CD14-positive monocyte (primary cell): ENCODE measurements at regions not wholly inside any gene's neighbourhood (a gene's known extent, or its start where the extent isn't known, plus 50 kb on each side); places are given as distances from the start of the nearest gene placed in this dataset.

Source experiments
- DNase-seq, 3 donors: peaks; one replicate each; pipeline ENCODE4 v3.0.0-alpha.2; 2011 to 2022
- H2AFZ ChIP-seq: 2 replicates; pipeline ENCODE4 v1.6.0; 2012; ENCODE audit warnings: mild to moderate bottlenecking, low read depth, low read length, inconsistent platforms; ENCODE audit not compliant: insufficient read depth, poor library complexity, severe bottlenecking
- H3K27ac ChIP-seq, 2 donors: 1 replicate in 1 of 2; 2 replicates in 1 of 2; pipeline ENCODE4 v1.5.1; 2012 to 2013; ENCODE audit warnings: low read length in 2 of 2, control low read depth in 1 of 2, inconsistent platforms in 1 of 2, low read depth in 1 of 2, mild to moderate bottlenecking in 1 of 2
- H3K27me3 ChIP-seq, 2 donors: one replicate each; pipeline versions ENCODE4 v1.6.0 to v1.6.1; 2011 to 2013; ENCODE audit warnings: low read length in 2 of 2; ENCODE audit not compliant: control insufficient read depth in 2 of 2, insufficient read depth in 2 of 2
- H3K36me3 ChIP-seq, 2 donors: replicated peaks in 1 of 2; 1 replicate in 1 of 2; 2 replicates in 1 of 2; pipeline versions ENCODE4 v1.5.1 to v1.6.1; 2012 to 2013; ENCODE audit warnings: low read length in 2 of 2, control low read depth in 1 of 2, inconsistent platforms in 1 of 2, mild to moderate bottlenecking in 1 of 2; ENCODE audit not compliant: insufficient read depth in 2 of 2, control insufficient read depth in 1 of 2
- H3K4me1 ChIP-seq, 2 donors: 1 replicate in 1 of 2; 2 replicates in 1 of 2; pipeline versions ENCODE4 v1.5.1 to v1.6.1; 2012 to 2013; ENCODE audit warnings: low read length in 2 of 2, control low read depth in 1 of 2, inconsistent platforms in 1 of 2, mild to moderate bottlenecking in 1 of 2, moderate library complexity in 1 of 2; ENCODE audit not compliant: insufficient read depth in 2 of 2, control insufficient read depth in 1 of 2
- H3K4me2 ChIP-seq: replicated peaks from 2 replicates; pipeline ENCODE3; 2012; ENCODE audit warnings: low read length, moderate library complexity, mild to moderate bottlenecking; ENCODE audit not compliant: poor library complexity, severe bottlenecking; ENCODE audit errors: extremely low read depth
- H3K4me3 ChIP-seq, 3 experiments: fragments of 200-600 bp in 1 of 3; sonication (generic) in 1 of 3; replicated peaks in 1 of 3; 1 replicate in 2 of 3; 2 replicates in 1 of 3; pipeline ENCODE4 v1.5.1; 2011 to 2013; ENCODE audit warnings: low read length in 3 of 3, mild to moderate bottlenecking in 3 of 3, control low read depth in 2 of 3, low read depth in 2 of 3, inconsistent platforms in 1 of 3, moderate library complexity in 1 of 3
- H3K79me2 ChIP-seq: 2 replicates; pipeline ENCODE4 v1.6.0; 2012; ENCODE audit warnings: mild to moderate bottlenecking, control low read depth, inconsistent platforms, low read length, moderate library complexity; ENCODE audit not compliant: insufficient read depth
- H3K9ac ChIP-seq: 2 replicates; pipeline ENCODE4 v1.6.0; 2017; ENCODE audit warnings: low read length, mild to moderate bottlenecking; ENCODE audit not compliant: insufficient read depth, poor library complexity, severe bottlenecking
- H3K9me3 ChIP-seq, 2 donors: replicated peaks in 1 of 2; 1 replicate in 1 of 2; 2 replicates in 1 of 2; pipeline versions ENCODE4 v1.5.1 to v1.6.1; 2012 to 2013; ENCODE audit warnings: low read length in 2 of 2, control low read depth in 1 of 2; ENCODE audit not compliant: control insufficient read depth in 1 of 2, insufficient read depth in 1 of 2
- H4K20me1 ChIP-seq: 2 replicates; pipeline ENCODE4 v1.6.0; 2012; ENCODE audit warnings: mild to moderate bottlenecking, low read length, control low read depth, moderate library complexity; ENCODE audit not compliant: insufficient read depth
- H3K27ac Mint-ChIP-seq, 7 donors: one replicate each; pipeline ENCODE4 v1.8.0; 2020; ENCODE audit warnings: mild to moderate bottlenecking in 7 of 7, mixed read lengths in 7 of 7, moderate library complexity in 6 of 7, inconsistent platforms in 2 of 7
- H3K27me3 Mint-ChIP-seq, 3 donors: one replicate each; pipeline ENCODE4 v1.8.0; 2021 to 2022; ENCODE audit warnings: low read depth in 3 of 3, mild to moderate bottlenecking in 3 of 3, mixed read lengths in 3 of 3, moderate library complexity in 3 of 3, inconsistent platforms in 1 of 3
- H3K36me3 Mint-ChIP-seq, 2 donors: one replicate each; pipeline ENCODE4 v1.8.0; 2020; ENCODE audit warnings: mixed read lengths in 2 of 2, inconsistent platforms in 1 of 2, mild to moderate bottlenecking in 1 of 2
- H3K4me1 Mint-ChIP-seq: one replicate; pipeline ENCODE4 v1.8.0; 2020; ENCODE audit warnings: mild to moderate bottlenecking, mixed read lengths
- H3K4me3 Mint-ChIP-seq, 2 donors: one replicate each; pipeline ENCODE4 v1.8.0; 2020; ENCODE audit warnings: mild to moderate bottlenecking in 2 of 2, mixed read lengths in 2 of 2, moderate library complexity in 1 of 2
- H3K9me3 Mint-ChIP-seq, 7 donors: one replicate each; pipeline ENCODE4 v1.8.0; 2020 to 2022; ENCODE audit warnings: mixed read lengths in 7 of 7, mild to moderate bottlenecking in 6 of 7, moderate library complexity in 6 of 7, inconsistent platforms in 2 of 7
- WGBS: methylation state at CpG from one replicate; pipeline ENCODE4 v1.1.5; 2013; ENCODE audit warnings: missing lambda C conversion rate; ENCODE audit not compliant: insufficient coverage; 5-methylcytosine and 5-hydroxymethylcytosine counted together
- intact Hi-C, 2 donors: fragments of 100-400 bp; cut with micrococcal nuclease; formaldehyde crosslinking; loops; one replicate each; pipeline versions ENCODE4 v1.15.0 to v1.15.1; 2023
- TF ChIP-seq, protein P1 (sequence below): fragments of 200-600 bp; IDR thresholded peaks from one replicate; pipeline ENCODE4 v1.8.0; 2022; ENCODE audit warnings: antibody characterized with exemption, mild to moderate bottlenecking

GRCh38 chr16:55000595-55000994, 69.9 kb downstream of the IRX5 start:
- WGBS = 83% methylated on average over 2 of the region's 4 CpGs
- Histone ChIP-seq H3K4me1 (no peaks in the 10 kb centered on the region), H3K36me3 (no peaks in the 10 kb centered on the region), H3K9me3 (no peaks in the 10 kb centered on the region), H3K9ac (no peak overlapping the region), H2AFZ (no peak overlapping the region), H4K20me1 (no peaks in the 10 kb centered on the region), H3K27ac (no peak overlapping the region), H3K4me2 (no peak overlapping the region), H3K79me2 (no peaks in the 10 kb centered on the region), H3K4me3 (no peak overlapping the region), H3K27me3 (no peaks in the 10 kb centered on the region)
- Mint-ChIP-seq H3K36me3 (no peaks in the 10 kb centered on the region), H3K27ac (peak overlapping the region in 1 of 7 donors; percentile 21), H3K27me3 (peaks cover 0 to 5% (median 2%) of the 10 kb centered on the region in 3 donors), H3K9me3 (peaks cover 0 to 5% (median 0%) of the 10 kb centered on the region in 7 donors), H3K4me3 (no peak overlapping the region), H3K4me1 (no peaks in the 10 kb centered on the region)
- DNase-seq = no peak
- intact Hi-C loops = no loop called here
- TF ChIP-seq, protein P1, sequence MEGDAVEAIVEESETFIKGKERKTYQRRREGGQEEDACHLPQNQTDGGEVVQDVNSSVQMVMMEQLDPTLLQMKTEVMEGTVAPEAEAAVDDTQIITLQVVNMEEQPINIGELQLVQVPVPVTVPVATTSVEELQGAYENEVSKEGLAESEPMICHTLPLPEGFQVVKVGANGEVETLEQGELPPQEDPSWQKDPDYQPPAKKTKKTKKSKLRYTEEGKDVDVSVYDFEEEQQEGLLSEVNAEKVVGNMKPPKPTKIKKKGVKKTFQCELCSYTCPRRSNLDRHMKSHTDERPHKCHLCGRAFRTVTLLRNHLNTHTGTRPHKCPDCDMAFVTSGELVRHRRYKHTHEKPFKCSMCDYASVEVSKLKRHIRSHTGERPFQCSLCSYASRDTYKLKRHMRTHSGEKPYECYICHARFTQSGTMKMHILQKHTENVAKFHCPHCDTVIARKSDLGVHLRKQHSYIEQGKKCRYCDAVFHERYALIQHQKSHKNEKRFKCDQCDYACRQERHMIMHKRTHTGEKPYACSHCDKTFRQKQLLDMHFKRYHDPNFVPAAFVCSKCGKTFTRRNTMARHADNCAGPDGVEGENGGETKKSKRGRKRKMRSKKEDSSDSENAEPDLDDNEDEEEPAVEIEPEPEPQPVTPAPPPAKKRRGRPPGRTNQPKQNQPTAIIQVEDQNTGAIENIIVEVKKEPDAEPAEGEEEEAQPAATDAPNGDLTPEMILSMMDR = no peak

DNA sequence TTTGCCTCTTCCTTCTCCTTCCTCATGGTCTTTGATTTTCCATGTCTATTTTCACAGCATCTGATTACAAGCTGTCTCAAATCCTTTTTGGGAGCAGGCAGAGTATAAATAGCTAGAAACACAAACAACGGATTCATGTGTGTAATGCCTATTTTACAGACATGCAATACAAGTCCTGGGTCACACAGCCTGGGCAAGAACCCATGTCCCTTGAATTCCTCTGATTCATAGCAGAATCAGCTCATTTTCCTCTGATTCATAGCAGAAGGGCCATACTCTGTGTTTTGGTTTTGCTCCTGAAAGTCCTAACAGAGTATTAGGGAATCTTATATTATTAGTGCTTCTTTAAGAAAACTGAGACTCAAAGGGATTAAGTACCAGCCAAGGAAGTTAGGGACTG, 71.3 kb downstream of the IRX5 start:
- Histone ChIP-seq H3K9ac (no peak overlapping the region), H3K4me1 (no peaks in the 10 kb centered on the region), H3K27ac (no peak overlapping the region), H3K4me3 (no peak overlapping the region), H3K9me3 (no peaks in the 10 kb centered on the region), H3K4me2 (no peak overlapping the region), H3K79me2 (no peaks in the 10 kb centered on the region), H2AFZ (no peak overlapping the region), H3K27me3 (no peaks in the 10 kb centered on the region), H4K20me1 (no peaks in the 10 kb centered on the region), H3K36me3 (no peaks in the 10 kb centered on the region)
- TF ChIP-seq, protein P1 = no peak
- H3K4me1 Mint-ChIP-seq = no peaks in the 10 kb centered on the region
- no peak for DNase-seq
- H3K4me3 Mint-ChIP-seq = no peak overlapping the region
- intact Hi-C loops = no loop called here
- H3K27me3 Mint-ChIP-seq = peaks cover 0 to 5% (median 0%) of the 10 kb centered on the region in 3 donors
- 71% methylated on average over 1 of the region's 1 CpG for WGBS
- H3K27ac Mint-ChIP-seq = no peak overlapping the region
- peaks cover 0 to 5% (median 0%) of the 10 kb centered on the region in 7 donors for H3K9me3 Mint-ChIP-seq
- no peaks in the 10 kb centered on the region for H3K36me3 Mint-ChIP-seq
